Common myeloid progenitor, CD34-positive (primary cell): ENCODE measurements at regions not wholly inside any gene's neighbourhood (a gene's known extent, or its start where the extent isn't known, plus 50 kb on each side); places are given as distances from the start of the nearest gene placed in this dataset.

Source experiments
- CTCF ChIA-PET: fragments of 350-600 bp; sonication (Branson Sonifier 250); formaldehyde crosslinking; loops from one replicate; lab custom pipeline; 2021; ENCODE audit warnings: antibody characterized with exemption; lab: Charles Lee
- POLR2A ChIA-PET: fragments of 350-600 bp; sonication (Branson Sonifier 250); formaldehyde crosslinking; loops from one replicate; lab custom pipeline; 2021; ENCODE audit warnings: antibody characterized with exemption; lab: Charles Lee
- DNase-seq, 3 donors: peaks; one replicate each; pipeline versions ENCODE4 v3.0.0 to v3.0.0-alpha.2; 2013
- H3K27ac ChIP-seq, 2 experiments: 1 replicate in 1 of 2; 2 replicates in 1 of 2; pipeline ENCODE4 v1.7.0; 2013; ENCODE audit warnings: inconsistent platforms in 2 of 2, low read length in 2 of 2, mild to moderate bottlenecking in 2 of 2, low read depth in 1 of 2, moderate library complexity in 1 of 2; ENCODE audit not compliant: severe bottlenecking in 2 of 2, insufficient read depth in 1 of 2, poor library complexity in 1 of 2
- H3K27me3 ChIP-seq, 5 experiments: replicated peaks in 2 of 5; 1 replicate in 3 of 5; 2 replicates in 2 of 5; pipeline versions ENCODE4 v1.6.1 to v1.7.0; 2013; ENCODE audit warnings: low read length in 4 of 5, mild to moderate bottlenecking in 2 of 5, moderate library complexity in 2 of 5, inconsistent platforms in 1 of 5; ENCODE audit not compliant: insufficient read depth in 5 of 5, control insufficient read depth in 4 of 5
- H3K36me3 ChIP-seq, 4 experiments: 1 replicate in 2 of 4; 2 replicates in 2 of 4; pipeline versions ENCODE4 v1.6.1 to v1.7.0; 2013; ENCODE audit warnings: low read length in 3 of 4, control low read depth in 1 of 4, mild to moderate bottlenecking in 1 of 4; ENCODE audit not compliant: control insufficient read depth in 4 of 4, insufficient read depth in 4 of 4
- H3K4me1 ChIP-seq, 4 experiments: 1 replicate in 3 of 4; 2 replicates in 1 of 4; pipeline versions ENCODE4 v1.6.1 to v1.7.1; 2013; ENCODE audit warnings: low read length in 3 of 4, mild to moderate bottlenecking in 3 of 4, control low read depth in 1 of 4, inconsistent platforms in 1 of 4, moderate library complexity in 1 of 4; ENCODE audit not compliant: control insufficient read depth in 4 of 4, insufficient read depth in 4 of 4; ENCODE audit errors: control extremely low read depth in 1 of 4
- H3K4me3 ChIP-seq, 7 experiments: 1 replicate in 4 of 7; 2 replicates in 3 of 7; pipeline versions ENCODE4 v1.5.1 to v1.7.0; 2013; ENCODE audit warnings: mild to moderate bottlenecking in 7 of 7, low read length in 6 of 7, moderate library complexity in 6 of 7, inconsistent platforms in 2 of 7, low read depth in 2 of 7, control low read depth in 1 of 7; ENCODE audit not compliant: insufficient read depth in 4 of 7, control insufficient read depth in 1 of 7; ENCODE audit errors: extremely low read depth in 1 of 7
- H3K9me3 ChIP-seq, 5 experiments: 1 replicate in 4 of 5; 2 replicates in 1 of 5; pipeline versions ENCODE4 v1.6.1 to v1.7.1; 2013; ENCODE audit warnings: low read length in 4 of 5, mild to moderate bottlenecking in 2 of 5, inconsistent platforms in 1 of 5, low read depth in 1 of 5, moderate library complexity in 1 of 5; ENCODE audit not compliant: control insufficient read depth in 4 of 5, insufficient read depth in 2 of 5; ENCODE audit errors: control extremely low read depth in 1 of 5
- WGBS: methylation state at CpG from one replicate; pipeline ENCODE4 v1.1.5; 2013; ENCODE audit not compliant: insufficient coverage; 5-methylcytosine and 5-hydroxymethylcytosine counted together

GRCh38 chr6:126267626-126268025 is 72.3 kb upstream of the CENPW start:
- Histone ChIP-seq H3K4me3 (peak overlapping the region in 2 of 7 experiments; percentile 33 to 42), H3K4me1 (peaks cover 6 to 22% (median 10%) of the 10 kb centered on the region in 4 experiments), H3K27me3 (no peaks in the 10 kb centered on the region), H3K36me3 (no peaks in the 10 kb centered on the region), H3K9me3 (no peaks in the 10 kb centered on the region), H3K27ac (no peak overlapping the region)
- ChIA-PET POLR2A (no interaction called here), CTCF (interaction anchor here (1.0 to 1.4 kb wide), 3 partner anchors 11 to 181 kb away, joined by 3 read pairs; no protein-coding TSS in a partner anchor)
- peak in 2 of 3 donors; percentile 59 for DNase-seq
- no CpG with 5 or more reads among the region's 1 CpG for WGBS

- H3K4me1 ChIP-seq, result peaks cover 6 to 22% (median 10%) of the 10 kb centered on the region in 4 experiments
- ChIA-PET CTCF (interaction anchor here (1.0 to 1.4 kb wide), 2 partner anchors 10 to 12 kb away, joined by 3 read pairs; no protein-coding TSS in a partner anchor), POLR2A (no interaction called here)
- no peaks in the 10 kb centered on the region for H3K36me3 ChIP-seq
- H3K9me3 ChIP-seq, result no peaks in the 10 kb centered on the region
- peak; percentile 14 to 82 (median 80) for DNase-seq
- H3K27ac ChIP-seq, result no peak overlapping the region
- WGBS, result 0% methylated on average over 1 of the region's 2 CpGs
- H3K27me3 ChIP-seq, result no peaks in the 10 kb centered on the region
- H3K4me3 ChIP-seq, result peak overlapping the region in 2 of 7 experiments; percentile 33 to 42
Measured at GRCh38 chr6:126268092-126268491, 71.8 kb upstream of the CENPW start.

GRCh38 chr6:126280287-126280686 is 59.6 kb upstream of the CENPW start:
- CTCF ChIA-PET, result no interaction called here

GRCh38 chr6:126285871-126286365 is 54.0 kb upstream of the CENPW start:
- H3K4me3 ChIP-seq, result no peak overlapping the region
- no peaks in the 10 kb centered on the region for H3K4me1 ChIP-seq
- DNase-seq, result no peak
- ChIA-PET POLR2A (no interaction called here), CTCF (no interaction called here)
- no peaks in the 10 kb centered on the region for H3K9me3 ChIP-seq
- 100% methylated on average over 2 of the region's 4 CpGs for WGBS
- no peaks in the 10 kb centered on the region for H3K36me3 ChIP-seq
- peaks cover 0 to 2% (median 0%) of the 10 kb centered on the region in 5 experiments for H3K27me3 ChIP-seq
- H3K27ac ChIP-seq, result no peak overlapping the region

More at GRCh38 chr6:126280287-126280686, 59.6 kb upstream of the CENPW start:
- Histone ChIP-seq H3K4me3 (no peak overlapping the region), H3K27me3 (no peaks in the 10 kb centered on the region), H3K27ac (no peak overlapping the region), H3K9me3 (no peaks in the 10 kb centered on the region), H3K4me1 (no peaks in the 10 kb centered on the region), H3K36me3 (no peaks in the 10 kb centered on the region)
- WGBS, result 100% methylated on average over 3 of the region's 4 CpGs
- POLR2A ChIA-PET, result no interaction called here
- no peak for DNase-seq
